ENCODE measurements at regions not wholly inside any gene's neighbourhood (a gene's known extent, or its start where the extent isn't known, plus 50 kb on each side); places are given as distances from the start of the nearest gene placed in this dataset.

DNA sequence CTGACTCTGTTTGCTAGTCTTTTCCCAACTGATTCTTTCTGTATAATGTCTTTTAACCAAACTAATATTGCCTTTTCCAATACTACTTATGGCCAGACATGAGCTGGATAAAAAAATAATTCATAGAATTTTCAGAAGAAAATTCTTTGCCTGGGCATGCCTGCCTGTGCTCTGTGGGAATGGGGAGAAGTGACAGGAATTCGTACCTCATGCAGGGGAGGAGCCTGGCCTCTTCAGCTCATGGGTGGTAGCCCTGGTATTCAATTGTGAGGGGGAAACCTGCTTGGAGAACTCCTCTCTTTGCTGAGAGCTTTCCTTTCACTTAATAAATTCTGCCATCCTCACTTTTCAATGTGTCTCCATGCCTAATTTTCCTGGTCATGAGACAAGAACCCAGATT lies 928.8 kb downstream of the FAM181B start:
- no peak for TF ChIP-seq JUNB (IDR thresholded peaks at IDR 0.05)
- TF ChIP-seq, protein P1, sequence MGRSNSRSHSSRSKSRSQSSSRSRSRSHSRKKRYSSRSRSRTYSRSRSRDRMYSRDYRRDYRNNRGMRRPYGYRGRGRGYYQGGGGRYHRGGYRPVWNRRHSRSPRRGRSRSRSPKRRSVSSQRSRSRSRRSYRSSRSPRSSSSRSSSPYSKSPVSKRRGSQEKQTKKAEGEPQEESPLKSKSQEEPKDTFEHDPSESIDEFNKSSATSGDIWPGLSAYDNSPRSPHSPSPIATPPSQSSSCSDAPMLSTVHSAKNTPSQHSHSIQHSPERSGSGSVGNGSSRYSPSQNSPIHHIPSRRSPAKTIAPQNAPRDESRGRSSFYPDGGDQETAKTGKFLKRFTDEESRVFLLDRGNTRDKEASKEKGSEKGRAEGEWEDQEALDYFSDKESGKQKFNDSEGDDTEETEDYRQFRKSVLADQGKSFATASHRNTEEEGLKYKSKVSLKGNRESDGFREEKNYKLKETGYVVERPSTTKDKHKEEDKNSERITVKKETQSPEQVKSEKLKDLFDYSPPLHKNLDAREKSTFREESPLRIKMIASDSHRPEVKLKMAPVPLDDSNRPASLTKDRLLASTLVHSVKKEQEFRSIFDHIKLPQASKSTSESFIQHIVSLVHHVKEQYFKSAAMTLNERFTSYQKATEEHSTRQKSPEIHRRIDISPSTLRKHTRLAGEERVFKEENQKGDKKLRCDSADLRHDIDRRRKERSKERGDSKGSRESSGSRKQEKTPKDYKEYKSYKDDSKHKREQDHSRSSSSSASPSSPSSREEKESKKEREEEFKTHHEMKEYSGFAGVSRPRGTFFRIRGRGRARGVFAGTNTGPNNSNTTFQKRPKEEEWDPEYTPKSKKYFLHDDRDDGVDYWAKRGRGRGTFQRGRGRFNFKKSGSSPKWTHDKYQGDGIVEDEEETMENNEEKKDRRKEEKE (IDR thresholded peaks at IDR 0.05): no peak
- TF ChIP-seq SMARCA5 (IDR thresholded peaks at IDR 0.05): no peak
- no peak for TF ChIP-seq CBFB (IDR thresholded peaks at IDR 0.05; ENCODE audit: low read depth)
- TF ChIP-seq IKZF2 (IDR thresholded peaks at IDR 0.05): no peak
- no peak for TF ChIP-seq PAX8 (IDR thresholded peaks at IDR 0.05)
- TF ChIP-seq NRF1 (conservative IDR thresholded peaks at IDR 0.05; ENCODE audit: low read depth, low read length): no peak
- no peak for TF ChIP-seq BHLHE40 (IDR thresholded peaks at IDR 0.05; ENCODE audit: borderline replicate concordance in 1 of 2, low read depth in 2 of 2, low read length in 1 of 2)
- no peak for TF ChIP-seq CREB1 (IDR thresholded peaks at IDR 0.05; ENCODE audit: low read depth)
- TF ChIP-seq POLR2AphosphoS2 (IDR thresholded peaks at IDR 0.05; ENCODE audit: low read depth, low read length): no peak
- TF ChIP-seq MYC (IDR thresholded peaks at IDR 0.05; ENCODE audit: insufficient read depth, insufficient read length, insufficient replicate concordance, low read length, severe bottlenecking): no peak
- SMC1A ChIA-PET (ENCODE audit: uncharacterized antibody, unreplicated experiment): no interaction called here
- DNase-seq (ENCODE audit: low read depth, low spot score) (no peak), FAIRE-seq (no peak), ATAC-seq (no peak)
- BruUV-seq (replicated peaks): no TSS peak
- H3K4me1 ChIP-seq (ENCODE audit: control insufficient read depth, insufficient read depth, low read length): no peaks in the 10 kb centered on the region
- no peak overlapping the region for H2AFZ ChIP-seq (ENCODE audit: control insufficient read depth, low read depth, low read length)
- H3K79me2 ChIP-seq (ENCODE audit: control insufficient read depth, insufficient read depth, low read length): no peaks in the 10 kb centered on the region
- no peak overlapping the region for H3K4me2 ChIP-seq (ENCODE audit: control insufficient read depth, insufficient read depth)
- 0% methylated on average over 1 of the region's 1 CpG for WGBS (ENCODE audit: insufficient coverage, insufficient replicate concordance, low lambda C conversion rate, missing lambda C conversion rate)
- in situ Hi-C loops (cut with MboI): no loop called here
- no peaks in the 10 kb centered on the region for H3K27me3 ChIP-seq (replicated peaks in 1 of 2; ENCODE audit: control insufficient read depth in 2 of 2, insufficient read depth in 2 of 2, low read length in 1 of 2)
- H3K36me3 ChIP-seq (ENCODE audit: control insufficient read depth in 2 of 2, insufficient read depth in 2 of 2, low read length in 1 of 2): no peaks in the 10 kb centered on the region
- no peaks in the 10 kb centered on the region for H3K9me3 ChIP-seq (replicated peaks; ENCODE audit: control insufficient read depth, insufficient read depth, low read length)
- no peak overlapping the region for H3K27ac ChIP-seq (ENCODE audit: control insufficient read depth, insufficient read depth)
- H4K20me1 ChIP-seq (ENCODE audit: control insufficient read depth, insufficient read depth): no peaks in the 10 kb centered on the region
- POLR2A ChIA-PET: no interaction called here
- intact Hi-C loops (cut with micrococcal nuclease; ENCODE audit: unreplicated experiment): no loop called here
- no peak overlapping the region for H3K9ac ChIP-seq (ENCODE audit: control insufficient read depth, insufficient read depth, low read length)
- RAD21 ChIA-PET (ENCODE audit: unreplicated experiment): no interaction called here
- CTCF ChIA-PET: interaction anchor here (1.0 to 1.2 kb wide), 2 partner anchors 18 to 162 kb away, joined by 3 to 5 read pairs; no protein-coding TSS in a partner anchor
- H3K4me3 ChIP-seq: no peak overlapping the region
